Kidney (tissue), 13 donors: ENCODE measurements at regions not wholly inside any gene's neighbourhood (a gene's known extent, or its start where the extent isn't known, plus 50 kb on each side); places are given as distances from the start of the nearest gene placed in this dataset.
"Not testable (repeated sequence)": the region's sequence is repeated elsewhere in the genome, so short reads cannot be mapped to it uniquely, and the experiment has no call there.

Experiments
- DNase-seq, 5 donors: peaks; one replicate each; pipeline ENCODE4 v3.0.0-alpha.2; 2013 to 2020
- FAIRE-seq: peaks from 2 replicates; lab custom pipeline; 2012; peaks lifted over from hg19 to GRCh38; lab: Jason Lieb, UNC
- H3K27ac ChIP-seq, 2 donors: one replicate each; pipeline ENCODE4 v1.7.0; 2013; ENCODE audit warnings: low read depth in 2 of 2, low read length in 2 of 2, inconsistent platforms in 1 of 2
- H3K27me3 ChIP-seq: one replicate; pipeline ENCODE4 v1.7.1; 2013; ENCODE audit warnings: low read length, inconsistent platforms; ENCODE audit not compliant: control insufficient read depth, insufficient read depth
- H3K36me3 ChIP-seq, 3 donors: one replicate each; pipeline versions ENCODE4 v1.7.0 to v1.7.1; 2013; ENCODE audit warnings: low read length in 3 of 3, control low read depth in 1 of 3, inconsistent platforms in 1 of 3; ENCODE audit not compliant: insufficient read depth in 3 of 3, control insufficient read depth in 2 of 3
- H3K4me1 ChIP-seq, 3 donors: one replicate each; pipeline versions ENCODE4 v1.7.0 to v1.7.1; 2013; ENCODE audit warnings: low read length in 3 of 3, inconsistent platforms in 1 of 3, low read depth in 1 of 3; ENCODE audit not compliant: control insufficient read depth in 2 of 3, insufficient read depth in 2 of 3
- H3K4me3 ChIP-seq, 3 donors: one replicate each; pipeline versions ENCODE4 v1.7.0 to v1.8.1; 2013; ENCODE audit warnings: low read length in 3 of 3, control low read depth in 1 of 3, inconsistent platforms in 1 of 3
- H3K9ac ChIP-seq, 3 donors: one replicate each; pipeline versions ENCODE4 v1.7.0 to v1.7.1; 2013; ENCODE audit warnings: low read length in 3 of 3, control low read depth in 1 of 3, inconsistent platforms in 1 of 3
- H3K9me3 ChIP-seq, 3 donors: one replicate each; pipeline versions ENCODE4 v1.7.0 to v1.7.1; 2013; ENCODE audit warnings: low read length in 3 of 3, control low read depth in 1 of 3, inconsistent platforms in 1 of 3; ENCODE audit not compliant: control insufficient read depth in 2 of 3, insufficient read depth in 1 of 3
- intact Hi-C: fragments of 100-400 bp; cut with DNase I; formaldehyde crosslinking; loops from one replicate; pipeline ENCODE4 v1.11.1; 2022
- TF ChIP-seq, protein P1 (sequence below): IDR thresholded peaks from 3 replicates; pipeline ENCODE4 v1.5.1; 2012; ENCODE audit warnings: mild to moderate bottlenecking, moderate library complexity, borderline replicate concordance; ENCODE audit not compliant: insufficient read depth; ENCODE audit errors: extremely low read depth
- donor health status: control.
- donor health status: control.
- donor health status: control.
- donor health status: control.
- donor health status: control.
- donor health status: DM: yes; HTN: yes; CAD: no.
- donor health status: Normal renal cell carcinoma (clear cell type).

DNA sequence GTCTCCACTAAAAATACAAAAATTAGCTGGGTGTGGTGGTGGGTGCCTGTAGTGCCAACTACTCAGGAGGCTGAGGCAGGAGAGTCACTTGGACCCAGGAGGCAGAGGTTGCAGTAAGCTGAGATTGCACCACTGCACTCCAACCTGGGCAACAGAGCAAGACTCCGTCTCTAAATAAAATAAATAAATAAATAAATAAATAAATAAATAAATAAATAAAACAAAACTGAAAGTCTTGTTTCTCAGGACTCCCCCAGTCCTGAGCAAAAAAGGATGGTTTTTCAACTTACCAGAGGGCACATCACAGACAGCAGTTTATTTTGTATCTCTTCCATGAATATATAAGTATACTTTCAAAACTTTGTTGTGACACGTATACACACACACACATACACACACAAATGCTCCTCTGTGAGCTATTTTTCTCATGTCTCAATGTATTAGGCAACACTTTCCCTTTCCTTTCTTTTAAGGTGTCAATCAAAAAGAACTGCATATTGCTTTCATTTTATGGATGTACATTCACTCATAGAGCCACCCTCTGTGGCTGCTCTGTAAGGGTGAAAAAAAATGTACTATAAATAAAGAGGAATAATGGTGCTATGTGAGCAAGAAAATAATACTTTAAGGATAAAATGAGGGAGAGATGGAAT, 54.8 kb upstream of the MITF start:
- FAIRE-seq: no peak
- no peak overlapping the region for H3K9ac ChIP-seq
- H3K9me3 ChIP-seq: no peaks in the 10 kb centered on the region
- no peak overlapping the region for H3K4me3 ChIP-seq
- no peaks in the 10 kb centered on the region for H3K36me3 ChIP-seq
- no peak for DNase-seq
- intact Hi-C loops: no loop called here
- H3K27ac ChIP-seq: no peak overlapping the region
- TF ChIP-seq, protein P1, sequence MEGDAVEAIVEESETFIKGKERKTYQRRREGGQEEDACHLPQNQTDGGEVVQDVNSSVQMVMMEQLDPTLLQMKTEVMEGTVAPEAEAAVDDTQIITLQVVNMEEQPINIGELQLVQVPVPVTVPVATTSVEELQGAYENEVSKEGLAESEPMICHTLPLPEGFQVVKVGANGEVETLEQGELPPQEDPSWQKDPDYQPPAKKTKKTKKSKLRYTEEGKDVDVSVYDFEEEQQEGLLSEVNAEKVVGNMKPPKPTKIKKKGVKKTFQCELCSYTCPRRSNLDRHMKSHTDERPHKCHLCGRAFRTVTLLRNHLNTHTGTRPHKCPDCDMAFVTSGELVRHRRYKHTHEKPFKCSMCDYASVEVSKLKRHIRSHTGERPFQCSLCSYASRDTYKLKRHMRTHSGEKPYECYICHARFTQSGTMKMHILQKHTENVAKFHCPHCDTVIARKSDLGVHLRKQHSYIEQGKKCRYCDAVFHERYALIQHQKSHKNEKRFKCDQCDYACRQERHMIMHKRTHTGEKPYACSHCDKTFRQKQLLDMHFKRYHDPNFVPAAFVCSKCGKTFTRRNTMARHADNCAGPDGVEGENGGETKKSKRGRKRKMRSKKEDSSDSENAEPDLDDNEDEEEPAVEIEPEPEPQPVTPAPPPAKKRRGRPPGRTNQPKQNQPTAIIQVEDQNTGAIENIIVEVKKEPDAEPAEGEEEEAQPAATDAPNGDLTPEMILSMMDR: no peak
- H3K27me3 ChIP-seq: no peaks in the 10 kb centered on the region
- H3K4me1 ChIP-seq: peaks cover 0 to 7% (median 4%) of the 10 kb centered on the region in 3 donors

DNA sequence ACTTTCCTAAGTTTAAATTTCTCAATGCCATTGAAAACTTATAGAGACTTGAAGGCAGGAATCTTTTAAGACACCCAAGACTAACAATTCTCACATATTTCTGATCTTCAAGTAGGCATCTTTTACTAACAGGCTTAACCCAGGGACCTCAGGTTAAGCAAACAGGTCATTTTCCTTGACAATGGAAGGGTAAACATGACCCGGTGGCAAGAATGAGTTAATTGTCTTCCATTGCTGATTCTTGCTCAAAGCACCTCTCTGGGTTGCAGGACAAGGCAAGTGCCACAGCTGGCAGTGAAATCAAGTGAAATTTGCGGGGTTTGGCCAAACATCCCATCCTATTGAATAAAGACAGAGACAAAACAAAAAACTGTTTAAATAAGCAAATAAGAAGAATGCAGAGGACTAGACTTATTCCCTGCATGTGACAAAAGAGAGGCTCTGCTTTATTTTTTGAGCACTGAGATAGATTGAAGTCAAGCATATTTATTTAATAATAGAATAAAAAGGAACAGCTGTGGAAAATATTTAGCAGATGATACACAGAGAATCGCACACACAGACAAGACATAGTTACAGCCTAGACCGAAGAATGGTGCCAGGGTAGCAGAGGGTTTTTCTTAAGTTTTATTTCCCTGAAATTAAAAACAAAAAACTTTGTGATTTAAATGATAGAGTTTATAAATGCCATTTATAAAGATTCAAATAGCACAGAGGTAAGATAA, 56.0 kb upstream of the MITF start:
- Histone ChIP-seq H3K9me3 (no peaks in the 10 kb centered on the region), H3K27me3 (no peaks in the 10 kb centered on the region), H3K27ac (no peak overlapping the region), H3K4me1 (peaks cover 0 to 7% (median 4%) of the 10 kb centered on the region in 3 donors), H3K4me3 (no peak overlapping the region), H3K36me3 (no peaks in the 10 kb centered on the region), H3K9ac (no peak overlapping the region)
- FAIRE-seq (no peak), DNase-seq (no peak)
- TF ChIP-seq, protein P1: no peak
- intact Hi-C loops: no loop called here

DNA sequence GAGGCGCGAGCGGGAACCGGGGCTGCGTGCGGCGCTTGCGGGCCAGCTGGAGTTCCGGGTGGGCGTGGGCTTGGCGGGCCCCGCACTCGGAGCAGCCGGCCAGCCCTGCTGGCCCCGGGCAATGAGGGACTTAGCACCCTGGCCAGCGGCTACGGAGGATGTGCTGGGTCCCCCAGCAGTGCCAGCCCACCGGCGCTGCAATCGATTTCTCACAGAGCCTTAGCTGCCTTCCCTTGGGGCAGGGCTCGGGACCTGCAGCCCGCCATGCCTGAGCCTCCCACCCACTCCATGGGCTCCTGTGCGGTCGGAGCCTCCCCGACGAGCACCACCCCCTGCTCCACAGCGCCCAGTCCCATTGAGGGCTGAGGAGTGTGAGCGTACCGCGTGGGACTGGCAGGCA, 61.8 kb upstream of the MITF start:
- H3K9ac ChIP-seq, H3K9me3 ChIP-seq, H3K27me3 ChIP-seq, DNase-seq, H3K4me1 ChIP-seq, H3K27ac ChIP-seq, intact Hi-C loops, H3K4me3 ChIP-seq, FAIRE-seq, H3K36me3 ChIP-seq: not testable (repeated sequence)

DNA sequence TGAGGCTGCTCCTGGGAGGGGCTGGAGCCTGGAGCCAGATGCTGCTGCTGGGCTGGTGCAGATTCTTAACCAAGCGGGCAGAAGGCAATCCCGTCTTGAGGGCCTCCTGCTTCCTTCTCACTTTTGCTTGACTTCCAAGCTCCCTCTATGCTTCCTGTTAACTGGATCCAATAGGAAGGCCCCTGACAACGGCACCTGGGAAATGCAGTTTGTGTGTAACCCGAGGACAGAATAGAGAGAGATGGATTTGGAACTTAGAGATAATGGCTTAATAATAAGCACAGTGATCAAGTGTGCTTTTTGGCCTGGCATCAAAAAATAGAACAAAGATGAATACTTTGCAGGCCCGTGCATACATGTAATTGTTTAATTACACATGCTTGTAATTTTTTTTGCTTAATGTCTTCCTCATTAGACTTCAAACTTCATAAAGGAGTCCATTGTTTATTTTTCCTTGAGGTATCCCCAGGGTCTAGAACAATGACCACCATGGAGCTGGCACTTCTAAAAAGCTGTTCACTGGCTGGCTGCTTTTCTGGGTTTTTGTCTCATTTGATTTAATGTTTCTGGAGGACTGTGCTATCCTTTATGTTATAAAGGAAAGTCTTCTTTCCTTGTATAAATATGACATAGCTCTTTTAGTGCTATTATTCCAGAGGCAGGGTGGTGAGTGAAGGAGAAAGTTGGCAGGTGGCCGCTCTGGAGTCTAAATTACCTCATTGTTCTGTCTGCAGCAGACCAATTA, 63.3 kb upstream of the MITF start:
- H3K27me3 ChIP-seq: no peaks in the 10 kb centered on the region
- FAIRE-seq (no peak), DNase-seq (no peak)
- H3K4me3 ChIP-seq: no peak overlapping the region
- no peaks in the 10 kb centered on the region for H3K9me3 ChIP-seq
- TF ChIP-seq, protein P1: no peak
- H3K9ac ChIP-seq: no peak overlapping the region
- H3K27ac ChIP-seq: no peak overlapping the region
- H3K4me1 ChIP-seq: no peaks in the 10 kb centered on the region
- intact Hi-C loops: no loop called here
- no peaks in the 10 kb centered on the region for H3K36me3 ChIP-seq
